Adrenal gland (tissue), 5 donors: ENCODE measurements at regions not wholly inside any gene's neighbourhood (a gene's known extent, or its start where the extent isn't known, plus 50 kb on each side); places are given as distances from the start of the nearest gene placed in this dataset.

Source experiments
- CTCF ChIP-seq, 6 experiments: fragments of 450-650 bp in 4 of 6; fragments of 200-600 bp in 2 of 6; sonication (generic) in 1 of 6; IDR thresholded peaks; 1 replicate in 5 of 6; 2 replicates in 1 of 6; pipeline versions ENCODE4 v1.5.1 to v1.8.0; 2016 to 2021; ENCODE audit warnings: antibody characterized with exemption in 6 of 6, mild to moderate bottlenecking in 2 of 6, moderate library complexity in 1 of 6
- POLR2A ChIP-seq, 2 donors: fragments of 450-650 bp; IDR thresholded peaks; one replicate each; pipeline ENCODE4 v1.6.1; 2017; ENCODE audit warnings: antibody characterized with exemption in 2 of 2, mild to moderate bottlenecking in 2 of 2, moderate library complexity in 1 of 2
- donor health status: DM: no; HTN: no; CAD: no.

GRCh38 chr16:13848795-13849194, 71.2 kb upstream of the ERCC4 start:
- TF ChIP-seq POLR2A (IDR thresholded peaks at IDR 0.05) (no peak), CTCF (IDR thresholded peaks at IDR 0.05) (no peak)
